Cardiac fibroblast (primary cell): ENCODE measurements at regions not wholly inside any gene's neighbourhood (a gene's known extent, or its start where the extent isn't known, plus 50 kb on each side); places are given as distances from the start of the nearest gene placed in this dataset.

Source experiments
- DNase-seq, 2 donors: peaks; one replicate each; pipeline versions ENCODE4 v3.0.0 to v3.0.0-alpha.2; 2010; ENCODE audit warnings: low read depth in 2 of 2
- H3K4me3 ChIP-seq, 2 donors: replicated peaks in 1 of 2; 1 replicate in 1 of 2; 2 replicates in 1 of 2; pipeline ENCODE4 v1.5.1; 2011; ENCODE audit warnings: low read depth in 2 of 2, low read length in 2 of 2, mild to moderate bottlenecking in 2 of 2, moderate library complexity in 1 of 2
- TF ChIP-seq, protein P1 (sequence below): IDR thresholded peaks from one replicate; pipeline ENCODE4 v1.5.1; 2011; ENCODE audit warnings: low read depth, mild to moderate bottlenecking, low read length, inconsistent platforms

DNA sequence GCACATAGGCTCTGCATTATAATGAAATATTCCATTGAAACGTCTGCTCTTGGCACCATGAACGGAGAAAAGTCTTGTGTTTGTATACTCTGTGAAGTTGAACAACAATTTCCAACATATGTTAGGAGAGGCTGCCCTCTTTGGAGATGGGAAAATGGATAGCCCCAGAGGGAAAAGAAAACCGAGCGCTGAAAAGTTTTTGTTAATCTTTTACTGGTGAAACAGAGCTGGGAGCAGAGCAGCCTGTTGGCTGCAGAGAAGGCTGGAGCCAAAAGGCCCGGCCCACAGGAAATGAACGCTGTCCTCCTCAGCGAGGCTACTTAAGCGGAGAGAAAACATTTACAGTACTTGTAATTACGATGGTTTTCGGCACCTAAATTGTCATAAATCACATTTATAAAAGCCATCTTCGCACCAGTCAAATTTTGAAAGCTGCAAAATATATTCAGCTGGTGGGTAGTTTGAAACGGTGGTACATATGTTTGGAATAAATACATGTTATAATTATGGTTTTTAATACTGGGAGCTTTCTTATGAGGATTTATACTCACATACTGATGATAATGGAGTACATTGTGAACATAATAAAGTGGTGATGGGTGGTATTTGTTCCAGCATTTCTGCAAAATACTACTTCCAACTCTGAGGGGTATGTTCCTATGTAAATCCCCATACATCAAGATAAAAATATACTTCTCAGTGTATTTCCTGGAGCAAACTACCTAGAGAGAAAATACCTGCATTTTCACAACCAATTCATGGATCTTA is 129.6 kb upstream of the CNTLN start:
- TF ChIP-seq, protein P1, sequence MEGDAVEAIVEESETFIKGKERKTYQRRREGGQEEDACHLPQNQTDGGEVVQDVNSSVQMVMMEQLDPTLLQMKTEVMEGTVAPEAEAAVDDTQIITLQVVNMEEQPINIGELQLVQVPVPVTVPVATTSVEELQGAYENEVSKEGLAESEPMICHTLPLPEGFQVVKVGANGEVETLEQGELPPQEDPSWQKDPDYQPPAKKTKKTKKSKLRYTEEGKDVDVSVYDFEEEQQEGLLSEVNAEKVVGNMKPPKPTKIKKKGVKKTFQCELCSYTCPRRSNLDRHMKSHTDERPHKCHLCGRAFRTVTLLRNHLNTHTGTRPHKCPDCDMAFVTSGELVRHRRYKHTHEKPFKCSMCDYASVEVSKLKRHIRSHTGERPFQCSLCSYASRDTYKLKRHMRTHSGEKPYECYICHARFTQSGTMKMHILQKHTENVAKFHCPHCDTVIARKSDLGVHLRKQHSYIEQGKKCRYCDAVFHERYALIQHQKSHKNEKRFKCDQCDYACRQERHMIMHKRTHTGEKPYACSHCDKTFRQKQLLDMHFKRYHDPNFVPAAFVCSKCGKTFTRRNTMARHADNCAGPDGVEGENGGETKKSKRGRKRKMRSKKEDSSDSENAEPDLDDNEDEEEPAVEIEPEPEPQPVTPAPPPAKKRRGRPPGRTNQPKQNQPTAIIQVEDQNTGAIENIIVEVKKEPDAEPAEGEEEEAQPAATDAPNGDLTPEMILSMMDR: no peak
- peak overlapping the region in 1 of 2 donors; percentile 4 for H3K4me3 ChIP-seq
- peak; percentile 77 to 85 for DNase-seq

DNA sequence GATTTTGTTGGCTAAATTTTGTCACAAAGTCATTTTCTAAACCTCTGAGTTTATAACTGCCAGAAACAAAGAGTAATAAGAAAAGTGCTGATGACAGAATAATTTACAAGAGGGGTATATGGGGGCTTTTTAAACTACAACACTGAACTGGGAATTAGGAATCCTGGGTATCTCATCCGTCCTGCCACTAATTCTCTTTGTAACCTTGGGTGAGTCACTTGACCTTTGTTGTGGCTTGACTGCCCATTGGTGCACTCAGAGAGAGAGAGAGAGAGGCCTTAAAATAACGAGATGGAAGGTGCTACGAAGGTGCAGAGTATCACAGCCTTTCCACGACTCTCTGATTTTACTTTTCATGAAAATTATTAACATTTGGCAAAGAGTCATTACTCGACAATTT is 130.3 kb upstream of the CNTLN start:
- DNase-seq: peak; percentile 27 to 62
- TF ChIP-seq, protein P1: no peak

DNA sequence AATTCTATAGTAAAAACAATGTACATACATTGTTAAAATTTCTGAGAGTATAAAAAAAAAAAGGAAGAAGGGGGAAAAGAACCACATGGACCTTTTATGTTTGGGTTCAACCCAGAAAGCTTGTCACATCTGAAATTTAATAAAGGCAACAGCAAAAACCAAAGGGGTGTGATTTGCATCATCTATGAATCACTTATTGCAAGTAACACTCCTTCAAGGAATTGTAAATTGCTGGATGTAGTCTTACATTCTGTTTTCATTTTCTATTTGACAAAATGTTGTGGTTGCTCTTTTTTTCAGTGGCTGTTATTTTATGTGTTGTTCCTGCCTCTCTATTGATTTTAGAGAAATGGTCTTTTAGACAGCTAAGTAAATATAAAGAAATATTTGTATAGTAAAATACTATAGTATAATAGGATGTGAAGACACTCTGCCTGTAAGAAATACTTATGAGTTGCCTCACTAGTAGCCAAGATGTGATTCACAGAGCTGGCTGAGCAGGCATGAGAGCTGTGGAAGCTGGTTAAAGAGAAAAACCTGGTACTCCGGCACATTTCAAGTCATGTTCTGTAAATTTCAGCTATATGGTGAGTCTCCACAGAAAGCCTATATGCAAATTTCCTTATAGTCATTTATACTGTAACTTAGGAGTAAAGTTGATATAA is 131.1 kb upstream of the CNTLN start:
- peak; percentile 61 to 81 for DNase-seq

More for the DNA sequence above, 130.3 kb upstream of the CNTLN start:
- no peak overlapping the region for H3K4me3 ChIP-seq

DNA sequence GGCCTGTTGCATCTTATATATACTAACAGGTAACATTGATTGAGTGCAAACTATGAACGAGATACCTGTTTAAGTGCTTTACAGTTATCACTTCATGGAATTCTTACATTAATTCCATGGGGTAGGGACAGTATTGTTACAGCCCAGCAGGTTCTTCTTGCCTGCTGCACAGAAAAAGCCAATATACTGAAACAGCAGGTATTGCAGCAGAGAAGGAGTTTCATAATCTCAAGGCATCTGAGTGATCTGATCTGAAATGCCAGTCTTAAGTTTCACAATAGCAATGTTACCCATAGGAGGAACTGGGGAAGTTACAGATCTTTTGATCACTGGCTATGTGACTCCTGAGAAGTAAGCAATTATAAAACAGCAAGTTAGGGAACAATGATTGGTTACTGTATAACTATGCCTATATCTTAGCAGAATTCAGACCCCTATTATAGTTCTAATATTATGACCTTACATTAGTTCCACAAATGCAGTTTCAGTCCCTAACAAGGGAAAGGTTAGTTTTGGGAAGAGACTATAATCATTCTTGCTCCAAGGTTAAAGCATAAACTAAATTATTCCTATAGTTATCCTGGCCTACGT is 126.5 kb upstream of the BNC2 start:
- H3K4me3 ChIP-seq: no peak overlapping the region
- DNase-seq: no peak
- TF ChIP-seq, protein P1: no peak

More for the DNA sequence above, 131.1 kb upstream of the CNTLN start:
- no peak overlapping the region for H3K4me3 ChIP-seq
- TF ChIP-seq, protein P1: no peak

DNA sequence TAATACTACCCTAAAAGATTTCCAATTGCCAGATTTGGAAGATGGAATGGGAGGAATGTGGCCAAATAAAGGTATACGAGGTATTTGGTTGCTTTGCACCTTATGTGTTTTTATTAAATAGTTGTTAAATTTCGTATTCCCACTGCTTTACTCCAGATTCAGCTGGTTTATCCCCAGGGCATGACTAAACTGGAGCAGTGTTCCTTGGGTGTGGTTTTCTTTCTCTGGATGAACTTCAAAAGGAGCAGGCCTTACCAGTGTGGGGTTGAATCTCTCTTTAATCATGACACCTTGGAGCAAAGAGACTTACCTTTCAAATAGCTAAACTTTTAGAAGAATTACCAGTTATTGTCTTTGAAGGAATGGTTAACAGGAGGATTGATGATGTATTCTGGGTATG is 121.7 kb upstream of the BNC2 start:
- DNase-seq: peak in 1 of 2 donors; percentile 7
- no peak overlapping the region for H3K4me3 ChIP-seq
- TF ChIP-seq, protein P1: no peak

DNA sequence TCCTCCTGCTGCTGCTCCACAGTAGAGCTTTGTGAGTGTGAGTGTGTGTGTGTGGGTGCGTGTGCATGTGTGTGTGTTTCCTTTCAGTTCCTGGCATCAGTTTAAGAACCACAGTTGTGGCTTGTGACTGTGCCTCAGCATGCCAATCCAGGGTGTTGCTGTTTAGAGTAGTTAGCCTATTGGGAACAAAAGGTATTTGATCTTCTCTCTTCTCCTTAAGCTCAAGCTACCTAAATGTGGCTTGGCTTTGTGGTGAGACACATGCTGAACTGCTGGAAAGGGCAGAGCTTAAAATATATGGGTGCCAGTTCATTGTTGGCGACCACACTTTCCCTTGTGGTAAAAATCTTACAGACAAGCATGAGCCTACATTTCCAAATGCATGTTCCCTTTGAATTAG is 116.6 kb upstream of the BNC2 start:
- peak; percentile 52 to 61 for DNase-seq
- no peak overlapping the region for H3K4me3 ChIP-seq
- TF ChIP-seq, protein P1: no peak
